GM12874 (cell line): ENCODE measurements at regions not wholly inside any gene's neighbourhood (a gene's known extent, or its start where the extent isn't known, plus 50 kb on each side); places are given as distances from the start of the nearest gene placed in this dataset.
A peak's percentile ranks its signal among the peaks of the same experiment; 100 is the strongest.

ENCODE experiments used
- TF ChIP-seq, protein P1 (sequence below): IDR thresholded peaks from 2 replicates; pipeline ENCODE4 v1.5.1; 2011; ENCODE audit warnings: low read depth, mild to moderate bottlenecking, control low read depth, low read length, moderate library complexity; ENCODE audit not compliant: insufficient read depth

DNA sequence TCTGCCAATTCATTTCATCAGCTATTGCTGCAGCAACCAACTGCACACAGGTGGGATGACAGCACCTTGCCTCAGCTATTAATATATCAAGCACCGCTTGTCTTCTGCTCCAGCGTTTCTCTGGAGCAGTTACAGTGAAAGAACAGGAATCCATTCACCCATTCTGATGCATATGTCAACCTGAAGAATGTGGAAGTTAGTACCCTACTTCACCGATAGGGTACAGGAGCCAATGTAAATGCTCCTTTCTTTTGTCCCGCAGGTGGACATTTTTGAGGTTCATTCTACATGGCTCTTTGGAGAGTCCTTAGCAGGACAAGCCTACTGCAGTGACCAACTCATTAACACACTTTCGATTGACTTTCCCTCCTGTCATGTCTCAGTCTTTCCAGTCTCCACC is 104.4 kb upstream of the PRNP start:
- TF ChIP-seq, protein P1, sequence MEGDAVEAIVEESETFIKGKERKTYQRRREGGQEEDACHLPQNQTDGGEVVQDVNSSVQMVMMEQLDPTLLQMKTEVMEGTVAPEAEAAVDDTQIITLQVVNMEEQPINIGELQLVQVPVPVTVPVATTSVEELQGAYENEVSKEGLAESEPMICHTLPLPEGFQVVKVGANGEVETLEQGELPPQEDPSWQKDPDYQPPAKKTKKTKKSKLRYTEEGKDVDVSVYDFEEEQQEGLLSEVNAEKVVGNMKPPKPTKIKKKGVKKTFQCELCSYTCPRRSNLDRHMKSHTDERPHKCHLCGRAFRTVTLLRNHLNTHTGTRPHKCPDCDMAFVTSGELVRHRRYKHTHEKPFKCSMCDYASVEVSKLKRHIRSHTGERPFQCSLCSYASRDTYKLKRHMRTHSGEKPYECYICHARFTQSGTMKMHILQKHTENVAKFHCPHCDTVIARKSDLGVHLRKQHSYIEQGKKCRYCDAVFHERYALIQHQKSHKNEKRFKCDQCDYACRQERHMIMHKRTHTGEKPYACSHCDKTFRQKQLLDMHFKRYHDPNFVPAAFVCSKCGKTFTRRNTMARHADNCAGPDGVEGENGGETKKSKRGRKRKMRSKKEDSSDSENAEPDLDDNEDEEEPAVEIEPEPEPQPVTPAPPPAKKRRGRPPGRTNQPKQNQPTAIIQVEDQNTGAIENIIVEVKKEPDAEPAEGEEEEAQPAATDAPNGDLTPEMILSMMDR: no peak

DNA sequence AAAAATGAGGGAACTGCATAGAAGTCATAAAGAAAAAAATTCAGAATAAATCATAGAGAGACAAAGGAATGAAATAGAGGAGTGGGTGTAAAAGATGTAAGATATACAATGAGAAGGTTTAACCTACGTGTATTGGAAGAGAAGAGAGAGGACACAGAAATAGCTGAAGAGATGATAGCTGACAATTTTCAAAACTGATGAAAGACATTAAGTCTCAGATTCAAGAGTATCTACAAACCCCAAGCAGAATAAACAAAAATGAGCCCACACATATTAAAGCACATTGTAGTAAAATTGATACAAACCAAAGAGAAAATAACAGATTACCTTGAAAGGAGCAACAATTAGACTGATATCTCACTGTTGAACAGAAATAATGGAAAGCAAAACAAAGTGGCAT is 107.9 kb upstream of the PRNP start:
- TF ChIP-seq, protein P1: no peak

DNA sequence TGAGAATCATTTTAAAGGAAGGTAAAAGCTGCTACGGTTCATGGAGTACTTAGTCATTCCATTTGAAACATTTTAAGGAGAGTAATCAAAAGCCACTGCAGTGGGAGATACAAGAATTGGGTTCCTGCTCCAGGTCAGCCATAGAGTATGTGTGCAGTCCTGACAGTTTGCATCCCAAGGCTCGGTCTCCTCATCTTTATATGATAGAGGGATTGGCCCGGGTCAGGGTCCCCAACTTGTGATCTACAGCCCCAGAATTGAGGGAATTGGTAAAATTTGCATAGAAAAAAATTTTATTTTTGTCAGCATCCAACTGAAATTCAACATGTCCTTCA is 111.9 kb upstream of the PRNP start:
- TF ChIP-seq, protein P1: no peak

DNA sequence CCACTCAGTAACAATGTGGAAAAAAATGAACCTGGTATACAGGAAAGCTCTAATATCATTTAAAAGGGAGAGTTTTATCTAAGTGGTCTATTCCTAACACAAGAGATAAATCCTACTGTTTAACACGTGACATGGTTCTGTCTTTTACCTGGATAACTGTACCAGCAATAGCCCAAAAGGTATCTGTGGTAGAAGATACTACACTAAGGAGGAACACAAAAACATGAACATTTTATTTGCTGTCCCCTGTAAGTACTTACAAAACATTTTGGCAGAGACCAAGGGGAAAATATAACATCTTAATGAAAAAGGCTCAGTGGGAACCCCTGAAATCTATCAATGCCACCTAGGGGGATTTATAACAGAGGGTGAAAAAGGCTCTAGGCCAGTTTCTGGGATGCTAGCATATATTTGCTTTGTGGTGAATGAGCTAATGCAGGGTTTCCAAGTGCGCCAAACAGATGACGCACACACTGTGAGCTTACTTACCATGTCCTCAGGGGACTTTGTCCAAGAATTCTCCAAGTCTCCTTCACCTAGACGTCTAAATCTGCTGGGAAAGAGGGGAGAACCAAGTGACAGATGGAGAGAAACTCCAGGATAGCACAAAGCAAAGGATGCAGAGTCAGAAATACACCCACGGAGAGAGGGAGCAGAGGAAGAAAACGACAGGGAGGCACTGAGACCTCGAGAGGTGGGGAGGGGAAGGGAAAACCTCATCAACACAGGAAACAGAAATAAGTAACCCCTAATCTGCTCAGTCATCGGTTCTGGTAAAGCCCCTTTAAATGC is 112.5 kb upstream of the PRNP start:
- TF ChIP-seq, protein P1: no peak

DNA sequence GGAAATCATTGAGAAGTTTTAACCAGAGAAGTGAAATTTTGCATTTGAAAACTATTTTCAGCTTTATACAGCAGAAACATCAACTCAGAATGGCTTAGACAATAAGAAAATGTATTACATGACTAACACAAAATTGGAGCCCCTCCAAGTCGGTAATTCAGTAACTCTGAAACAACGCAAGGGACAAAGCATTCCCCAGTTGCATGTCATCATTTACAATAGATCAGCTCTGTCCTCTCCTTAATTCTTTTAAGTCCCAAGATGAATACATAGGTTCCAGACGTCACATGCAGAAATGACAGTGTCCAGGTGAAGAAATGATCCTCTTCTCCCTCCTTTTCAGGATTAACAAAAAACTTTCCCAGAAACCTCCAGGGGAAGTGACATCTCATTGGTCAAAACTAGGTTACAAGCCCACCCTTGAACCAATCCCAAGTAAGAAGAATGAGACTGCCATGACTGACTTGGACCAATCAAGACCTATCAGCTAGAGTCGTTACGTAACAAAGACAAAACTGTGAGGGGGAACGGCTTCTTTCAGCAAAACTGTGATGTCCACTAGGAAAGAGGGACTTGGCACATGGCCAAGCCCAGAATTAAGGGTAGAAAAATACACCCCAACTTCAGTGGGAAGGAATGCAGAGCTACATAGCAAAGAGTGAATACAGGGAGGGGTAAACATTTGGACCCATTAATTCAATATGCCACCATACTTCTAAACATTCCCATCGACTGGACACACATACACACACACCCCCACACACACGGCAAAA is 114.3 kb upstream of the PRNP start:
- TF ChIP-seq, protein P1: no peak

DNA sequence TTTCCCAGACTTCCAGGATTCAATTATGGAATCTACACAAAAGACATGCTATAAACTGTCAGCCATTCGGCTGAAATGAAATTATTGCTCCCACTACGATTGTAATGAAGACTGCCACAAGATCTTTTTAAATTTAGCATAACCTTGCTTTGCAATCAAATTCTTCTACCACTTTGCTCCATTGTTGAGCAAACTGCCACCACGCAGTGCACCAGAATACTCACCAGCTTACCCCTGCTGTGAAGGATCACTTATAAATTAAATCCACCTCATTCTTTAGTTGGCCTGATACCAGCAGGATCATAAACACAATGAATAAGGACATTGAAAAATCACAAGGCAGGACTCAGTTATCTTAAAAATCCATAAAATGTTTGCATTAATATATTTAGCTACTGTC is 116.4 kb upstream of the PRNP start:
- TF ChIP-seq, protein P1: no peak

DNA sequence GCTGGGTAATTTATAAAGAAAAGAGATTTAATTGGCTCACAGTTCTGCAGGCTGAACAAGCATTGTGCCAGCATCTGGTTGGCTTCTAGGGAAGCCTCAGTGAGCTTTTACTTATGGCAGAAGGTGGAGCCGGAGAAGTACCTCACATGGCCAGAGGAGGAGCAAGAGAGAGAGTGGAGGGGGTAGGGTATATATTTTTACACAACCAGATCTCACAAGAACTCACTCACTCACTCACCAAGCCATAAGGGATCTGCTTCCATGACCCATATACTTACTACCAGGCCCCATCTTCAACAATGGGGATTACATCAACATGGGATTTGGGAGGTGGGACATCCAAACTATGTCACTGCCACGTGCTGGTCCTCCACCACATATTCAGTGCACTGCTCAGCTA is 117.2 kb upstream of the PRNP start:
- TF ChIP-seq, protein P1: peak; percentile 40; the same call in 1 of the 2 replicates
